Tibial artery (tissue), 4 donors: ENCODE measurements at regions not wholly inside any gene's neighbourhood (a gene's known extent, or its start where the extent isn't known, plus 50 kb on each side); places are given as distances from the start of the nearest gene placed in this dataset.

Source experiments
- DNase-seq, 2 donors: peaks; one replicate each; pipeline ENCODE4 v3.0.0-alpha.2; 2019
- H3K27ac ChIP-seq, 2 donors: fragments of 200-600 bp; sonication (generic) in 1 of 2; 1 replicate in 1 of 2; 2 replicates in 1 of 2; pipeline ENCODE4 v1.5.1; 2018 to 2019; ENCODE audit warnings: mild to moderate bottlenecking in 1 of 2
- H3K27me3 ChIP-seq, 2 donors: fragments of 200-600 bp; sonication (generic) in 1 of 2; one replicate each; pipeline versions ENCODE4 v1.5.1 to v1.6.0; 2016 to 2019
- H3K36me3 ChIP-seq, 3 donors: fragments of 200-600 bp; sonication (generic) in 2 of 3; one replicate each; pipeline ENCODE4 v1.5.1; 2016 to 2019; ENCODE audit warnings: mild to moderate bottlenecking in 2 of 3
- H3K4me1 ChIP-seq, 4 donors: fragments of 200-600 bp; sonication (generic) in 2 of 4; 1 replicate in 3 of 4; 2 replicates in 1 of 4; pipeline ENCODE4 v1.5.1; 2016 to 2019
- H3K4me3 ChIP-seq, 2 donors: fragments of 200-600 bp; sonication (generic) in 1 of 2; 1 replicate in 1 of 2; 2 replicates in 1 of 2; pipeline ENCODE4 v1.5.1; 2018 to 2019; ENCODE audit warnings: mild to moderate bottlenecking in 2 of 2
- H3K9me3 ChIP-seq, 3 donors: fragments of 200-600 bp; sonication (generic) in 1 of 3; one replicate each; pipeline ENCODE4 v1.5.1; 2016 to 2019
- intact Hi-C: fragments of 100-400 bp; cut with DNase I; formaldehyde crosslinking; loops from one replicate; pipeline ENCODE4 v1.15.0; 2023; ENCODE audit warnings: low total_unique reads
- TF ChIP-seq, protein P1 (sequence below), 2 experiments: fragments of 200-600 bp in 1 of 2; fragments of 450-650 bp in 1 of 2; IDR thresholded peaks; one replicate each; pipeline ENCODE4 v1.5.1; 2017 to 2019; ENCODE audit warnings: antibody characterized with exemption in 2 of 2, mild to moderate bottlenecking in 1 of 2, moderate library complexity in 1 of 2

DNA sequence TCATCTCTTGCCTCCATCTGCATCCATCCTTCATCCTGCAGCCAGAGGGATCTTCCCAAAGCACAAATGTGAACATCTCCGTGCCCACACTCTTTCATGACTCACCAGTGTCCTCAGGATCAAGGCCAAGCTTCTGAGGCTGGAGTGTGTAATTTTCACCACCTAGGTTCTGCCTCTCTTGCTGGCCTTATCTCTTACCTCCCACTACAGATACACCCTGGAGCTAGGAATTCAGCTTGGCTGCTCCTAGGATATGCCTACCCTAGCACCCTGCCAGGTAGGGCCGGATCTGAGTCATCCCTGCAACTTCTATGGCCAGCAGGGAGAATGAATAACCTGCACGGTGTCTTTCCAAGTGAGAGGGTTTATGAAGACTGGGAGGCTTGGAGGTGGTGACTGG lies 208.7 kb upstream of the CSF3R start:
- H3K4me1 ChIP-seq, result no peaks in the 10 kb centered on the region
- no peak overlapping the region for H3K4me3 ChIP-seq
- TF ChIP-seq, protein P1, sequence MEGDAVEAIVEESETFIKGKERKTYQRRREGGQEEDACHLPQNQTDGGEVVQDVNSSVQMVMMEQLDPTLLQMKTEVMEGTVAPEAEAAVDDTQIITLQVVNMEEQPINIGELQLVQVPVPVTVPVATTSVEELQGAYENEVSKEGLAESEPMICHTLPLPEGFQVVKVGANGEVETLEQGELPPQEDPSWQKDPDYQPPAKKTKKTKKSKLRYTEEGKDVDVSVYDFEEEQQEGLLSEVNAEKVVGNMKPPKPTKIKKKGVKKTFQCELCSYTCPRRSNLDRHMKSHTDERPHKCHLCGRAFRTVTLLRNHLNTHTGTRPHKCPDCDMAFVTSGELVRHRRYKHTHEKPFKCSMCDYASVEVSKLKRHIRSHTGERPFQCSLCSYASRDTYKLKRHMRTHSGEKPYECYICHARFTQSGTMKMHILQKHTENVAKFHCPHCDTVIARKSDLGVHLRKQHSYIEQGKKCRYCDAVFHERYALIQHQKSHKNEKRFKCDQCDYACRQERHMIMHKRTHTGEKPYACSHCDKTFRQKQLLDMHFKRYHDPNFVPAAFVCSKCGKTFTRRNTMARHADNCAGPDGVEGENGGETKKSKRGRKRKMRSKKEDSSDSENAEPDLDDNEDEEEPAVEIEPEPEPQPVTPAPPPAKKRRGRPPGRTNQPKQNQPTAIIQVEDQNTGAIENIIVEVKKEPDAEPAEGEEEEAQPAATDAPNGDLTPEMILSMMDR (IDR thresholded peaks at IDR 0.05), result no peak
- peaks cover 0 to 62% of the 10 kb centered on the region in 2 donors for H3K27me3 ChIP-seq
- no peaks in the 10 kb centered on the region for H3K9me3 ChIP-seq
- no peaks in the 10 kb centered on the region for H3K36me3 ChIP-seq
- intact Hi-C loops, result no loop called here
- no peak overlapping the region for H3K27ac ChIP-seq
- DNase-seq, result no peak

DNA sequence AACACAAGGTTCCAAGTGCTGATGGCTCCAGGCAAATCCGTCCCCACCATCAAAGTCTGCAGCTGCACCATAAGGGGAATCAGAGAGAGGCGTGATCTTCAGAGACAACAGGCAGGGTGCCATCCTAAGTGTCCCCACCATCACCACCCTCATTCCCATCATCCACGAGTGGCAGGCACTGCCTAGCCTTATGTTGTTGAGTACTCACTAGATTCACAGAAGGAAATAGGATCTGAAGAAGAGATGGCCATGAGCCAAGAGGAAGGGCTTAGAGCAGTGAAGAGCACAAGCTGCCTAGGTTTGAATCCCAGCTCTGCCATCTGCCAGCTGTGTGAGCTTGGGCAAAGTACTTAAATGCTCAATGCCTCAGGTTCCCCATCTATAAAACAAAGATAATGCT lies 207.3 kb upstream of the CSF3R start:
- TF ChIP-seq, protein P1 (IDR thresholded peaks at IDR 0.05), result no peak
- Histone ChIP-seq H3K36me3 (no peaks in the 10 kb centered on the region), H3K27ac (no peak overlapping the region), H3K4me1 (no peaks in the 10 kb centered on the region), H3K27me3 (peaks cover 0 to 53% of the 10 kb centered on the region in 2 donors), H3K4me3 (no peak overlapping the region), H3K9me3 (no peaks in the 10 kb centered on the region)
- intact Hi-C loops, result no loop called here
- DNase-seq, result no peak

DNA sequence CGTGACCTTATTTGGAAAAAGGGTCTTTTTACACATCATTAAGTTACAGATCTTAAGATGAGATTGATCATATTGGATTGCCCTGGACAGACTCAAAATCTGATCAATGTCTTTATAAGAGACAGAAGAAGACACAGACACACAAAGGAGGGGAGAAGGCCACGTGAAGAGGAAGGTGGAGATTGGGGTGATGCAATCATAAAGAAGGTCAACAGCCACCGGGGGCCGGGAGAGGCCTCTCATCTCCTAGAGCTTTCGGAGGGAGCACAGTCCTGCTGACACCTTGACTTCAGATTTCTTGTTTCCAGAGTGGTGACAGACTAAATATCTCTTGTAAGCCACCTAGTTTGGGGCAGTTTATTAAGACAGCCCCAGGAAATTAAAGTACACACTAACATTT lies 204.6 kb upstream of the CSF3R start:
- Histone ChIP-seq H3K9me3 (no peaks in the 10 kb centered on the region), H3K27ac (no peak overlapping the region), H3K4me3 (no peak overlapping the region), H3K36me3 (no peaks in the 10 kb centered on the region), H3K4me1 (no peaks in the 10 kb centered on the region), H3K27me3 (peaks cover 0 to 32% of the 10 kb centered on the region in 2 donors)
- no peak for DNase-seq
- intact Hi-C loops, result no loop called here
- TF ChIP-seq, protein P1 (IDR thresholded peaks at IDR 0.05), result no peak

DNA sequence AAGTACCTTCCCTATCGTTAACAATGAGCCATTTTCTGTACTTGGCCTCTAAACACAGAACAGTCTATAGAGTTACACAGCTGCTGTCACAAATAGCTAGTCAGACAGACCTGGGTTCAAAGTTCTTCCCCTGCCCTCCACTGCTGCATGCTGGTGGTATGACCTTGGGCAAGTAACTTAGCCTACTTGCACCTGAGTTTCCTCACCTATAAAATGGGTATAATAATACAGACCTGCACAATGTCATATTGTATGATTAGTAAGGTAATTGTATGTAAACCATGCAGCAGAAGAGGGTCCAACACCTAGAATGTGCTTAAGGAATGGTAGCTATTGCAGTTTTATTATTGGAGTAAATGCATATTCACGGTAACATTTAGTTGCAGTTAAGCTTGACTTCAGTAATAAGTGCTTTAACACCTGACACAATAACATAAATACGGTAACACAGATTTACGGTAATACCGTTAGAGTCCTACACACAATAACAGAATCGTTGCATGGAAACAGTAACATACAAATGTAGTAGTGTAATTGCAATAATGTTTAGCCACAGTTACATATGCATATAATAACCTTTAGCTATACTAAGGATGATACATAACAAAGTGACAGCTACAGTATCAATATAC lies 193.3 kb upstream of the CSF3R start:
- TF ChIP-seq, protein P1 (IDR thresholded peaks at IDR 0.05), result no peak
- no peaks in the 10 kb centered on the region for H3K4me1 ChIP-seq
- no peak overlapping the region for H3K27ac ChIP-seq
- no peaks in the 10 kb centered on the region for H3K36me3 ChIP-seq
- H3K27me3 ChIP-seq, result peaks cover 0 to 38% of the 10 kb centered on the region in 2 donors
- H3K9me3 ChIP-seq, result no peaks in the 10 kb centered on the region
- intact Hi-C loops, result no loop called here
- no peak overlapping the region for H3K4me3 ChIP-seq
- no peak for DNase-seq

DNA sequence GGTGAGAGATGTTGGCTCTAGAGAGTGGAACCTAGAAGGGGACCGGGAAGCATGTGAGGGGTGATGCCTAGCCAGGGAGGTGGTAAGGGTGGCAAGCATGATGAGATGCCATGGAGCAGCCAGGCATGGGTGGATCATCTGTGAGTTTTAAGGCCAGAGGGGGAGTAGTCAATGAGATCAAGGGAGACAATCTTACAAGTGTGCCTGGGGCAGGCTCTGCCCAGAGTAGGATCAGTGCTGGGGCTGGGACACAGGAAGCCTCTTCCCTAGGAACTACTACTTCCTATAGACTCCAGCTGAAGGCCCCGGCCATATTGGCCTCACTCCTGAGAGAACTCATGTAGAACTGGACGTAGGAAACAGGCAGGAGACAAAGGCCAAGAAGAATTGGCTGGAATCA lies 192.4 kb upstream of the CSF3R start:
- Histone ChIP-seq H3K4me3 (no peak overlapping the region), H3K27me3 (peaks cover 0 to 47% of the 10 kb centered on the region in 2 donors), H3K27ac (no peak overlapping the region), H3K9me3 (no peaks in the 10 kb centered on the region), H3K4me1 (no peaks in the 10 kb centered on the region), H3K36me3 (no peaks in the 10 kb centered on the region)
- no peak for DNase-seq
- intact Hi-C loops, result no loop called here
- TF ChIP-seq, protein P1 (IDR thresholded peaks at IDR 0.05), result no peak

DNA sequence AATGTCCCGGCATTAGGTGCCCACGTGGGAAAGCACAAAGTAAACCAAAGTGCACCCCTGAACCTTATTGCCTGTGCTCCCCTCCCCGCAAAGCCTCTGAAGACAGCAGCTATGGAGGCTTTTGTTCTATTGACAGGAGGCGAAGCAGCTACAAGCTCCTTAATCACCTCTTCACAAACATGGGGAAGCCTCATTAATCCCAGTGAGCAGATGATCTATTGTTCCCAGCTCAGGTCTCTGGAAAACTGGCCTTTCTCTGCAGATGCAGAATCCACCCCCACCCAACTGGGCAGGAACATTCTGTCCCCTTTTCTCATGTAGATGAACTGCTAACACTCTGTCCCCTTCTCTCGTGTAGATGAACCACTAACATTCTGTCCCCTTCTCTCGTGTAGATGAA lies 190.5 kb upstream of the CSF3R start:
- Histone ChIP-seq H3K9me3 (no peaks in the 10 kb centered on the region), H3K4me3 (no peak overlapping the region), H3K27ac (no peak overlapping the region), H3K27me3 (peaks cover 0 to 65% of the 10 kb centered on the region in 2 donors), H3K4me1 (no peaks in the 10 kb centered on the region), H3K36me3 (no peaks in the 10 kb centered on the region)
- DNase-seq, result no peak
- TF ChIP-seq, protein P1 (IDR thresholded peaks at IDR 0.05), result no peak
- intact Hi-C loops, result no loop called here
